GM13977 (cell line): ENCODE measurements at regions not wholly inside any gene's neighbourhood (a gene's known extent, or its start where the extent isn't known, plus 50 kb on each side); places are given as distances from the start of the nearest gene placed in this dataset.

Experiments used
- DNase-seq: peaks from one replicate; pipeline ENCODE4 v3.0.0; 2012; ENCODE audit warnings: low spot score
- in situ Hi-C: fragments of 300-500 bp; cut with MboI; formaldehyde crosslinking; loops from one replicate; pipeline ENCODE4 v1.12.0; 2022; ENCODE audit warnings: low sequenced_read_pairs, low pct_unique_long_range_greater_than_20kb, mixed read lengths, inconsistent platforms; ENCODE audit not compliant: unreplicated experiment
- TF ChIP-seq, protein P1 (sequence below): IDR thresholded peaks from 2 replicates; pipeline ENCODE4 v1.5.1; 2012; ENCODE audit warnings: mild to moderate bottlenecking, control low read depth; ENCODE audit not compliant: insufficient read depth; ENCODE audit errors: extremely low read depth, missing control alignments

DNA sequence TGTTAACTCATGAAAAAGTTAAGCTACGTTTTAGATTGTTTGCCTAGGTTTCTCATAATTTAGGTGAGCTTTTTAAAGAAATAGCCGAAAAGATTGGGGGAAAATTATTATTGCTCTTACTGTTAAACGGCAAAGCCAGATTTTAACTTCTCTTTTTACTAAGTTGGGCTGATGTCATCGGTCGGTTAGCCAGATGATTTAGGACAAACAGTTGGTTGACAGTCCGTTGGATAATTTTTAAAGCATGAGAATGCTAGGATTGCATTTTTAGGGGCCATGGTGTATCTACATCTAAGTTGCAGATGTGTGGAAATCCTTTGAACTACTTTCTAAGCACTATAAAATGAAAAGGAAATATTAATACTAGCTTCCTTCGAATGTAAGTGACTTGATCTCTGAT lies 280.9 kb upstream of the AKR1E2 start:
- in situ Hi-C loops: no loop called here
- DNase-seq: no peak
- TF ChIP-seq, protein P1, sequence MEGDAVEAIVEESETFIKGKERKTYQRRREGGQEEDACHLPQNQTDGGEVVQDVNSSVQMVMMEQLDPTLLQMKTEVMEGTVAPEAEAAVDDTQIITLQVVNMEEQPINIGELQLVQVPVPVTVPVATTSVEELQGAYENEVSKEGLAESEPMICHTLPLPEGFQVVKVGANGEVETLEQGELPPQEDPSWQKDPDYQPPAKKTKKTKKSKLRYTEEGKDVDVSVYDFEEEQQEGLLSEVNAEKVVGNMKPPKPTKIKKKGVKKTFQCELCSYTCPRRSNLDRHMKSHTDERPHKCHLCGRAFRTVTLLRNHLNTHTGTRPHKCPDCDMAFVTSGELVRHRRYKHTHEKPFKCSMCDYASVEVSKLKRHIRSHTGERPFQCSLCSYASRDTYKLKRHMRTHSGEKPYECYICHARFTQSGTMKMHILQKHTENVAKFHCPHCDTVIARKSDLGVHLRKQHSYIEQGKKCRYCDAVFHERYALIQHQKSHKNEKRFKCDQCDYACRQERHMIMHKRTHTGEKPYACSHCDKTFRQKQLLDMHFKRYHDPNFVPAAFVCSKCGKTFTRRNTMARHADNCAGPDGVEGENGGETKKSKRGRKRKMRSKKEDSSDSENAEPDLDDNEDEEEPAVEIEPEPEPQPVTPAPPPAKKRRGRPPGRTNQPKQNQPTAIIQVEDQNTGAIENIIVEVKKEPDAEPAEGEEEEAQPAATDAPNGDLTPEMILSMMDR: no peak

DNA sequence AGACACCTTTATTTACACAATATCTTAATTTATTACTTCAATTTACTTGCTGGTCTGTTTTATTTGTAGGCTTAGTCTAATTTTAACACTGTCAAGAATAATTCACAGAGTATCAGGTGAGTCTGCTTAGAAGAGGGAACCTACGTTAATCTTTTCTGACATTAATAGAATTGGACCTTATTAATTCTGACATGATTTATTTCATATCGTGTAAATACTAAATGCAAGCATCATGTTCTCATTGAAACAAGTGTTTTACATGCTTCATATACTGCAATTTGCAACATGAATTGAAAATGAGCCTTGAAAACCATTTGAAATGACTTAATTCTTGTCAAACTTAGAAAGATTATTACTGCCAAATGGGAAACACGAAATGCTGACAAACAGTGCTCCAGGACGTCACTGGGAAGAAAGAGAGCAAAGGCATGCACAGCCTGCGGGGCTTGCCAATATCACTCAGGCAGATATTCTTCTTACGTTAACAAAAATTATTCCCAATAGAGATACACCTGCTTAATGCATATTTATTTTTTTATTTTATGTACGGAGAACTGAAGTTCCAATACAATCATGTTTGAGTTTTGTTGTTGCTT lies 282.0 kb upstream of the AKR1E2 start:
- in situ Hi-C loops: no loop called here
- TF ChIP-seq, protein P1: no peak
- no peak for DNase-seq

DNA sequence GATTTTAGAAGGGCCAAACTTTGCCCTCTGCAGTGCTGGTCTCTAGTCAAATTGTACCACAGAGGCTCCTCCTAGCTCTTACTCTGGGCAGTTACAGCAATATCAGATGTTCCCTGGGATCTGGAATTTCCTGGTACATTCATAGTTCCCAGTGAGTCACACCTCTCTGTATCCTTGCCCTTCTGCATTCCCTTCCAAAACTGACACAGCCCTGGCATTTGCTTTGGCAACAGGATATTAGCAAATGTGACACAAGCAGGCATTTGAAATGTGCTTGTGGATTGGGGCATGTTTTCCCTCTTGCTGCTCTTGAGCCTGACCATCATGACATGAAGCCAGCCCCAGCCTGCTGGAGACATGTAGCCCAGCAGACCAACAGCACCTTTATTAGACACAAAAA lies 284.7 kb upstream of the AKR1E2 start:
- no peak for DNase-seq
- TF ChIP-seq, protein P1: no peak
- in situ Hi-C loops: no loop called here

DNA sequence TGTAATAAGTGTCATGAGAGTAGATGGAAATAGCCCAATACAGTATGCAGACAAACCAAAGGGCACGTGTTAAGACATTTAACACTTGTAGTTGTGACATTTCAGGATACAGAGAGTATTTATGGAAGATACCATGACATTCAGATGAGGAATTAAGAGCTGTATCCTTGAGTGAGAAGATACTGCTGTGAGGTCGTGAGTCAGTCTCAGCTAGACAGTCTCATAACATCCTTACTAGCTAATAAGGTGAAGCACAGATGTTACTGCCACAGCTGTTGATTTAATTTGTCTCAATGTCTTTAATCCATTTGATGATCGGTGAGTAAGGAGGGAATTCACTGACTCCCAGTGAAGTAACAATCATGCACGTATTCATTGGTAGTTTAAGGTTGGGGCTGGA lies 288.0 kb upstream of the AKR1E2 start:
- TF ChIP-seq, protein P1: no peak
- in situ Hi-C loops: no loop called here
- no peak for DNase-seq

DNA sequence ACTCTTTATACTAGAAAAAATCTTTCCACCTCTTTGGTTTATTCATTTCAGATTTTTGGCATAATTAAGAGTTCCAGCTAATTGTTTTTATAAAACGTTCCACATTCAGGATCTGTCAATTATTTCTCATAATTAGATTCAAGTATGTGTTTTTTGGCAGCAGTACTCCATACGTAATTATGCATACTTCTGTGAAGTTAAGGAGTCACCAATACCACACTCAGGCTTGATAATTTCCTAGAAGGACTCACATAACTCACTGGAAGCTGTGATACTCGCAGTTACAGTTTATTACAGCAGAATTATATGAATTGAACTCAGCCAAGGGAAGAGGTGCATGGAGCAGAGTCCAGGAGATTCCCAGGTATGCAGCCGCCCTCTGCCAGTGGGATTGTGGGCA lies 290.5 kb upstream of the AKR1E2 start:
- in situ Hi-C loops: no loop called here
- DNase-seq: no peak
- TF ChIP-seq, protein P1: no peak

DNA sequence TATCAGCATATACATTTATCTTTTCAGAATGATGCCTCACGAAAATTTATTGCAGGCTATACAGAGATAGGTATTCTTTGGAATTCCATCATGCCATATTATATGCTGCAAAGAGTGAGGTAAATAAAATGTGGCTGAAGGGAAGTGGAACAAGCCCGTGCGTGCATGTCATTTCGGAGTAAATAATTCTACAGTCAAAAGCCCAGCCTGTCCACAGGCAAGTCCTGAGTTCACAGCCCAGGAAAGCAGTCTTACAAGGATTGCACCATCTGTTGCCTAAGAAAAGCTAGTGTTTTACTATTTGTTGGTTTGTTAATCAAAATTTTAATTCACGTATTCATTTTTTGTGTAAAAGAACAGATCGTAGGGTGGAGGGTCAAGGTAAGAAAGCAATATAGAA lies 292.4 kb upstream of the AKR1E2 start:
- TF ChIP-seq, protein P1: no peak
- DNase-seq: no peak
- in situ Hi-C loops: no loop called here

DNA sequence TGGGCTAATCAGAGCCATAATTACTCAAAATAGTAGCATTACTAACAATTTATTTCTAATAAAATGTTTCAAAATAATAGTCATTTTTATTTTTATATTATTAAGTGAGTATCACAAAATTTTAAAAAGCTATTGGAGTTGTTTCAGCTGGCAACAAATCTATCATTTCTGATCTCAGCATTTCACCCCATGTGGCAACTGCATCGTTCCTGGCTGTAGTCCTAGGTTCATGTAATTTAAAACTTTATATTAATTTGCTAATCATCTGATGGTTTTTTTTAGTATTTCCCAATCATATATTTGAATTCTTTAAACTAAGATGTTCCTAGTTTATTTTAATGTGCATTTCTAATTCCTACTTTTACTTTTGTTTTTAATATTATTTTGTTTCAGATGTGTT lies 293.0 kb upstream of the AKR1E2 start:
- TF ChIP-seq, protein P1: no peak
- DNase-seq: no peak
- in situ Hi-C loops: no loop called here
